ENCODE measurements at regions not wholly inside any gene's neighbourhood (a gene's known extent, or its start where the extent isn't known, plus 50 kb on each side); places are given as distances from the start of the nearest gene placed in this dataset.
A peak's percentile ranks its signal among the peaks of the same experiment; 100 is the strongest.

GRCh38 chr3:43959498-43960447 is 269.0 kb downstream of the ABHD5 start:
- in situ Hi-C loops (cut with HindIII; ENCODE audit: low pct_ligation_motif_present, low pct_unique_long_range_greater_than_20kb, low sequenced_read_pairs) = no loop called here
- no peak for DNase-seq

- in situ Hi-C loops (cut with HindIII; ENCODE audit: low pct_ligation_motif_present, low pct_unique_long_range_greater_than_20kb, low sequenced_read_pairs) = no loop called here
- no peak for DNase-seq
Observed at GRCh38 chr3:43960448-43960840, 269.7 kb downstream of the ABHD5 start.

GRCh38 chr3:43962043-43962442 is 271.3 kb downstream of the ABHD5 start:
- DNase-seq = no peak
- in situ Hi-C loops (cut with HindIII; ENCODE audit: low pct_ligation_motif_present, low pct_unique_long_range_greater_than_20kb, low sequenced_read_pairs) = no loop called here

- in situ Hi-C loops (cut with HindIII; ENCODE audit: low pct_ligation_motif_present, low pct_unique_long_range_greater_than_20kb, low sequenced_read_pairs) = no loop called here
- no peak for DNase-seq
Observed at GRCh38 chr3:43963208-43963607, 272.5 kb downstream of the ABHD5 start.

GRCh38 chr3:43964640-43965039 is 273.9 kb downstream of the ABHD5 start:
- in situ Hi-C loops (cut with HindIII; ENCODE audit: low pct_ligation_motif_present, low pct_unique_long_range_greater_than_20kb, low sequenced_read_pairs) = no loop called here
- no peak for DNase-seq

- no peak for DNase-seq
- in situ Hi-C loops (cut with HindIII; ENCODE audit: low pct_ligation_motif_present, low pct_unique_long_range_greater_than_20kb, low sequenced_read_pairs) = no loop called here
Observed at GRCh38 chr3:43965656-43966055, 274.9 kb downstream of the ABHD5 start.

- in situ Hi-C loops (cut with HindIII; ENCODE audit: low pct_ligation_motif_present, low pct_unique_long_range_greater_than_20kb, low sequenced_read_pairs) = no loop called here
- no peak for DNase-seq
Observed at GRCh38 chr3:43966126-43966525, 275.4 kb downstream of the ABHD5 start.

GRCh38 chr3:43966530-43966929 is 275.2 kb upstream of the TOPAZ1 start:
- in situ Hi-C loops (cut with HindIII; ENCODE audit: low pct_ligation_motif_present, low pct_unique_long_range_greater_than_20kb, low sequenced_read_pairs) = no loop called here

GRCh38 chr3:43968465-43968864 is 273.2 kb upstream of the TOPAZ1 start:
- DNase-seq = no peak
- in situ Hi-C loops (cut with HindIII; ENCODE audit: low pct_ligation_motif_present, low pct_unique_long_range_greater_than_20kb, low sequenced_read_pairs) = no loop called here

More at GRCh38 chr3:43966530-43966929, 275.2 kb upstream of the TOPAZ1 start:
- no peak for DNase-seq

- in situ Hi-C loops (cut with HindIII; ENCODE audit: low pct_ligation_motif_present, low pct_unique_long_range_greater_than_20kb, low sequenced_read_pairs) = no loop called here
- DNase-seq = no peak
Observed at GRCh38 chr3:43969944-43970343, 271.7 kb upstream of the TOPAZ1 start.

- no peak for DNase-seq
- in situ Hi-C loops (cut with HindIII; ENCODE audit: low pct_ligation_motif_present, low pct_unique_long_range_greater_than_20kb, low sequenced_read_pairs) = no loop called here
Observed at GRCh38 chr3:43970351-43970750, 271.3 kb upstream of the TOPAZ1 start.

- DNase-seq = no peak
- in situ Hi-C loops (cut with HindIII; ENCODE audit: low pct_ligation_motif_present, low pct_unique_long_range_greater_than_20kb, low sequenced_read_pairs) = no loop called here
Observed at GRCh38 chr3:43970920-43971319, 270.8 kb upstream of the TOPAZ1 start.

- no peak for DNase-seq
- in situ Hi-C loops (cut with HindIII; ENCODE audit: low pct_ligation_motif_present, low pct_unique_long_range_greater_than_20kb, low sequenced_read_pairs) = no loop called here
Observed at GRCh38 chr3:43971486-43971885, 270.2 kb upstream of the TOPAZ1 start.

- in situ Hi-C loops (cut with HindIII; ENCODE audit: low pct_ligation_motif_present, low pct_unique_long_range_greater_than_20kb, low sequenced_read_pairs) = no loop called here
- DNase-seq = no peak
Observed at GRCh38 chr3:43978708-43979107, 263.0 kb upstream of the TOPAZ1 start.

GRCh38 chr3:43979645-43980044 is 262.0 kb upstream of the TOPAZ1 start:
- in situ Hi-C loops (cut with HindIII; ENCODE audit: low pct_ligation_motif_present, low pct_unique_long_range_greater_than_20kb, low sequenced_read_pairs) = no loop called here
- no peak for DNase-seq

GRCh38 chr3:43994657-43995546 is 246.8 kb upstream of the TOPAZ1 start:
- in situ Hi-C loops (cut with HindIII; ENCODE audit: low pct_ligation_motif_present, low pct_unique_long_range_greater_than_20kb, low sequenced_read_pairs) = no loop called here
- DNase-seq = no peak

- DNase-seq = no peak
- in situ Hi-C loops (cut with HindIII; ENCODE audit: low pct_ligation_motif_present, low pct_unique_long_range_greater_than_20kb, low sequenced_read_pairs) = no loop called here
Observed at GRCh38 chr3:43995547-43996378, 245.9 kb upstream of the TOPAZ1 start.

GRCh38 chr3:43996379-43997301 is 245.0 kb upstream of the TOPAZ1 start:
- in situ Hi-C loops (cut with HindIII; ENCODE audit: low pct_ligation_motif_present, low pct_unique_long_range_greater_than_20kb, low sequenced_read_pairs) = no loop called here
- peak; percentile 66 for DNase-seq

All from ACHN (cell line).